Glomerular endothelial cell (primary cell): ENCODE measurements at regions not wholly inside any gene's neighbourhood (a gene's known extent, or its start where the extent isn't known, plus 50 kb on each side); places are given as distances from the start of the nearest gene placed in this dataset.

Experiments
- DNase-seq: peaks from one replicate; pipeline ENCODE4 v3.0.0-alpha.2; 2011; ENCODE audit warnings: low read depth, low spot score; ENCODE audit errors: extremely low read depth

- DNase-seq, result no peak
Observed at GRCh38 chr4:159003420-159004253, 99.2 kb upstream of the RAPGEF2 start.

- no peak for DNase-seq
Observed at GRCh38 chr4:159006202-159006601, 96.7 kb upstream of the RAPGEF2 start.

DNA sequence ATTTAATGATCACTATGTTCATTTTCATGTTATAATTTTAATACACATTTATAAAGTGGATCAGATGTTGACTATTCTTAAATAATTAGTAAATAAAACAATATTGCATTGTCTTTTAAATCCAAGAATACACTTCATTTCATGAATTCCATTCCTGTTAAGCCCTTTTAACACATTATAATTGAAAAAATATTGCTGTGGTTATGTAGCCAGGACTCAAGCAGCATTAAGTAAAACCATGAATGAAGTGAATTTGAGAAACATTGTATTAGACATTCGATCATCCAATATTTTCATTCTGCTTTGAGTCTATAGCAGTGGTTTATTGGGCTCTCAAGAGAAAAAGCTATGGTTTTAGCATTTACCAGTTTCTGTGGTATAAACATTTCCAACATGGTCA lies 94.2 kb upstream of the RAPGEF2 start:
- DNase-seq, result no peak

- no peak for DNase-seq
Observed at GRCh38 chr4:159009521-159009920, 93.4 kb upstream of the RAPGEF2 start.

GRCh38 chr4:159010100-159010499 lies 92.8 kb upstream of the RAPGEF2 start:
- no peak for DNase-seq

GRCh38 chr4:159010563-159011260 lies 92.2 kb upstream of the RAPGEF2 start:
- no peak for DNase-seq

GRCh38 chr4:159012381-159012780 lies 90.5 kb upstream of the RAPGEF2 start:
- DNase-seq, result no peak

GRCh38 chr4:159013692-159014091 lies 89.2 kb upstream of the RAPGEF2 start:
- no peak for DNase-seq

DNA sequence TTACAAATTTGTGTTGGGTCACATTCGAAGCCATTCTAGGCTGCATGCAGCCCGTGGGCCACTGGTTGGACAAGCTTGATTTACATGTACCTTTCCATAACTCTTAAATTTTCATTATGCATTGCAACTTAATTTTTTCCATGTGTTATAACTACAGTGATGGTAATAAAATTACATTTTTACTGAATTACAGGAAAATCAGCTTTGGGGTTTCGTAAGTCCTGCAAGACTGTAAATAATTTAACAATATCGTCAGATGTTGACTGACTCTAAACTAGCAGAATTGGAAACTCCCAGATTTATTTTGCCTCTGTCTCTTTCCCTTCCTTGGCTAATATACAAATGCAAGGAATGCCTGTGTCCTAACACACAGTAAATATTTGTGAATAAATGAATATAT lies 88.0 kb upstream of the RAPGEF2 start:
- no peak for DNase-seq

DNA sequence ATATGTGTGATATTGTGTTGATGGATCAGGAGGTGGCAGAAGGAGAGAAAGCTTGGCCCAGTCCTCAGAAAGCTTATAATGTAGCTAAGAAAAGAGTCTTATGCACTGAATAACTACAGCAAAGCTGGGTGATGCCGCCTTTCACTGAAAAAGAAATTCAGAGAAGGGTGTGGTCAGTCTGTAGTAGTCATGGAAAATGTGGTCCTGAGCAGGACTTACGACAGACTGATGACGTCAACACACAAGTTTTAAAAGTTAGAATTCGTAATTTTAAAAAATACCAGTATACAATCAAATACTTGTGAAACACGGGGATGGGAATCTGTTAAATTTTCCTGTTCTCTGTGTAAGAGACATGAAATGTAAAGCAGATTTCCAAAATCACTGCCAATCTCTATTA lies 87.0 kb upstream of the RAPGEF2 start:
- no peak for DNase-seq

- DNase-seq, result no peak
Observed at GRCh38 chr4:159016593-159017024, 86.3 kb upstream of the RAPGEF2 start.

- no peak for DNase-seq
Observed at GRCh38 chr4:159017323-159018026, 85.4 kb upstream of the RAPGEF2 start.

- no peak for DNase-seq
Observed at GRCh38 chr4:159018062-159018629, 84.7 kb upstream of the RAPGEF2 start.

DNA sequence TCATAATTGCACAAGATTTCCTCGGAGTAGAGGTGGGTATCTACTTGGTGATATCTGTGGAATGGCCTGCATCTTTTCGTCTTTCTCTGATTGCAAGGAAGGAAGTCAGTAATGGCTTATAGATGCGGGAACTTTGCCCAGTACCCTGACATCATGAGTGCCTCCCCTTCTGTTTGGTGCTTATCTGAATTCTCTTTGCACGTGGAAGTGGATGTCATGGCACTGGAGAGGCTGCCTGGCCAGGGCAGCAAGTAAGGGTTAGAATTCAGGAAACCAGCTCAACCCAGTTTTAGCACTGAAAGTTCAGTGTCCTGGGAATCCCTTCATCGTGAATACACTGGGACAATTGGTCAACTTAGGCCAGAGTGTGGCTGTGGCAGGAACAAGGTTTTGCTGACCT lies 83.5 kb upstream of the RAPGEF2 start:
- DNase-seq, result no peak

DNA sequence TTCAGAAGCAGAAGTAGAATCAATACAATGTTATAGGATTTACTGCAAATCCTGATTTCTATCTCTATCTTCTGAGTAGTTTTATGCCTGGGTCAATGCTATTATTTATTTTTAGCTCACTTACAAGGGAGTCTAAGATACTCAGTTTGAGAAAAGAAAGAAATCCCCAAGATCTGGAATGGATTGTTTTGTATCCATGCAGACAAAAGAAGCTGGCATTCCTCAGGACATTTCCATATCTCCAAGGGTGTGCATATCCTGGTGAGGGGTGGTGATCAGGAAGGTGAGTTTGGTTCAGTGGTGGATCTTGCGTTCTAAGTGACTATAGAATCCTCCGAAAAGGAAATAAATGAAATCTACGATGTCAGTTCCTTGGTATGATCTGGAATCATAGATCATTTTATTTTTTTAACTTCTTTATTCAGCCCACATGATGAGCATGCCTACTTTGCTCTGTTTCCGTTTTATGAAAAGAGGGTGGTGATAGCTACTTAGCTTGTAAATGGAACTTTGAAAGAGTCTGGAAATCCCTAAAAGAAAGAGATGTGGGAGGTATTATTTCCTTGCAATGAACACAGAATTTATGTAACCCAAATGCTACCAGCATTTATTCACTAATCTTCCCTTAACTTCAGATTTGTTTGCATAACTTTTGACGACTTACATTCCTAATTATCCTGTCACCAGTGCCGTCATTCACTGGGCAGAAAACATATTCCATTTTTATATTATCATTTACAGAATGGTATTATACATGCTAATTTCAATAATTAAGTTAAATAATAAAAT lies 81.1 kb upstream of the RAPGEF2 start:
- DNase-seq, result no peak

- DNase-seq, result no peak
Observed at GRCh38 chr4:159023741-159024140, 79.1 kb upstream of the RAPGEF2 start.

GRCh38 chr4:159024266-159024665 lies 78.6 kb upstream of the RAPGEF2 start:
- no peak for DNase-seq

DNA sequence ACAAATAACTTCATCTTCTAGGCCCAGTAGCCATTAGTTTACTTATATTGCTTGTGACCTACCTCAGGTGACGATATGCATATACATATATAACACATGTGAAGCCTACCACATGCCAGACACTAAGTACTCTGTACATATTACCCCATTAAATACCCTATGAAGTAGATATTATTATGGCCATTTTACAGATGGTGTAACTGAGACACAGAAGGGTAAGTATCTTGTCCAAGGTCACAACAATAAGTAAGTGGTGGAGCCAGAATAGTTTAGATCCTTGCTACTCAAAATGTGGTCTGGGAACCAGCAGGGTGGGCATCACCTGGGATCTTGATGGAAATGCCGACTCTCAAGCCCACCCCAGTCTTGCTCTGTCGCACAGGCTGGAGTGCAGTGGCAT lies 78.1 kb upstream of the RAPGEF2 start:
- no peak for DNase-seq

DNA sequence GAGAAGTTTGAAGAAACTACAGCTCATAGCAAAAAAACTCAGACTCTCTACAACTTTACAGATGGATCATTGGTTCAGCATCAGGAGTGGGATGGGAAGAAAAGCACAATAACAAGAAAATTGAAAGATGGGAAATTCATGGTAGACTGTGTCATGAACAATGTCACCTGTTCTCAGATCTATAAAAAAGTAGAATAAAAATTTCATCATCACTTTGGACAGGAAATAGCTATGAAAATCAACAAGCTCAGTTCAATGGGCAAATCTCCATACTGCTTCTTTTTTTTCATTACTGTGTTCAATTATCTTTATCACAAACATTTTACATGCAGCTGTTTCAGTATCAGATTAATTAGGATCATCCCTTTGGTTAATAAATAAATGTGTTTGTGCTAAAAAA lies 76.5 kb upstream of the RAPGEF2 start:
- DNase-seq, result no peak

DNA sequence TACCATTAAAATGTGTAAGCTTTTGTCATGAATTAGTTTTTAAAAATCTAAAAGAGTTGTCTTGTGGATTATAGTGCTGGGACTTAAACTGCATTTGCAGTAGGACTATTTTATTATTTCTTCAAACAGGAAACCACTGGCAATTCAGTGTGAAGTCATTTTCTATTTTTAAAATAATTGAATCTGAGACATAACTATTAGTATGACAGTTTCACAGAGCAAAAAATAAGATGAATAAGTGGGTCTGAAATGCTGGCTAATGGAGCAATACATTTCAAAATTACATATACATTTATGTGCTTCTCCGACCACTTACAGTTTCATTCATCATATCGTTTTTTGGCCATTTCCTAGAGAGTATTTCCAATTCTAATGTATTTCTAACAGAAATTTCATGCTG lies 75.3 kb upstream of the RAPGEF2 start:
- no peak for DNase-seq

- DNase-seq, result no peak
Observed at GRCh38 chr4:159029481-159029880, 73.4 kb upstream of the RAPGEF2 start.
